Smooth muscle cell (in vitro differentiated cells): ENCODE measurements at regions not wholly inside any gene's neighbourhood (a gene's known extent, or its start where the extent isn't known, plus 50 kb on each side); places are given as distances from the start of the nearest gene placed in this dataset.
"Not testable (repeated sequence)": the region's sequence is repeated elsewhere in the genome, so short reads cannot be mapped to it uniquely, and the experiment has no call there.

ENCODE experiments used
- DNase-seq: peaks from one replicate; lab custom pipeline; 2025; ENCODE audit not compliant: unreplicated experiment; lab: John Stamatoyannopoulos, UW
- H2AFZ ChIP-seq: fragments of 200-600 bp; sonication (generic); 2 replicates; pipeline ENCODE4 v1.6.0; 2016; ENCODE audit warnings: antibody characterized with exemption, low read depth, mild to moderate bottlenecking
- H3F3A ChIP-seq: fragments of 200-600 bp; sonication (generic); 2 replicates; pipeline ENCODE4 v1.6.0; 2017; ENCODE audit warnings: antibody characterized with exemption, low read depth
- H3K27ac ChIP-seq: fragments of 200-600 bp; sonication (generic); 2 replicates; pipeline ENCODE4 v1.5.1; 2016; ENCODE audit warnings: low read depth, mild to moderate bottlenecking
- H3K27me3 ChIP-seq: fragments of 200-600 bp; sonication (generic); 2 replicates; pipeline ENCODE4 v1.6.1; 2016; ENCODE audit warnings: low read depth, mild to moderate bottlenecking
- H3K36me3 ChIP-seq: fragments of 200-600 bp; sonication (generic); 2 replicates; pipeline ENCODE4 v1.5.1; 2016; ENCODE audit warnings: low read depth
- H3K4me1 ChIP-seq: fragments of 200-600 bp; sonication (generic); 2 replicates; pipeline ENCODE4 v1.5.1; 2016; ENCODE audit warnings: low read depth
- H3K4me2 ChIP-seq: fragments of 200-600 bp; sonication (generic); 2 replicates; pipeline ENCODE4 v1.6.0; 2016; ENCODE audit warnings: mild to moderate bottlenecking
- H3K4me3 ChIP-seq: fragments of 200-600 bp; sonication (generic); 2 replicates; pipeline ENCODE4 v1.5.1; 2016; ENCODE audit warnings: mild to moderate bottlenecking
- H3K79me2 ChIP-seq: fragments of 200-600 bp; sonication (generic); 2 replicates; pipeline ENCODE4 v1.6.0; 2016; ENCODE audit warnings: low read depth, mild to moderate bottlenecking
- H3K9ac ChIP-seq: fragments of 200-600 bp; sonication (generic); 2 replicates; pipeline ENCODE4 v1.6.0; 2016; ENCODE audit warnings: low read depth
- H3K9me3 ChIP-seq: fragments of 200-600 bp; sonication (generic); replicated peaks from 2 replicates; pipeline ENCODE4 v1.5.1; 2016; ENCODE audit warnings: low read depth
- H4K20me1 ChIP-seq: fragments of 200-600 bp; sonication (generic); 2 replicates; pipeline ENCODE4 v1.6.0; 2016; ENCODE audit warnings: low read depth
- WGBS: methylation state at CpG from one replicate; pipeline ENCODE4 v1.1.7; 2016; ENCODE audit warnings: low lambda C conversion rate; 5-methylcytosine and 5-hydroxymethylcytosine counted together
- TF ChIP-seq, protein P1 (sequence below): fragments of 200-600 bp; sonication (generic); IDR thresholded peaks from 2 replicates; pipeline ENCODE4 v1.5.1; 2017; ENCODE audit warnings: borderline replicate concordance, mild to moderate bottlenecking, antibody characterized with exemption; ENCODE audit not compliant: insufficient read depth, poor library complexity, severe bottlenecking

DNA sequence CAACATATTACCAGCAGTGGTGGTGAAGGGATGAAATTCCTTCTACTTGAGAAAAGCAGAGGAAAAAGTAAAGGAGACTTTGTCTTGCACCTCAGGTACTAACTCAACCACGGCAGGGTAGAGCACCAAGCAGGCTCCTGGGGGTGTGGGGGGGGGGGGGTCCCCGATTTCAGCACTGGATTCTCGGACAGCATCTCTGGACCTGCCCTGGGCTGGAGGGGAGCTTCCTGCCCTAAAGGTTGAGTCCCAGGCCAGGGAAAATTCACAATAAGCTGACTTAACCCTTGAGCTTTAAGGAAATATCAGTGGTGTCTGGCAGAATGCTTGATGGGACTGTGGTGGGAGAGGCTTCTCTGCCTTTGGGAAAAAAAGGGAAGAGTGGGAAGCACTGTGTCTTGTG, 233.2 kb upstream of the CXADR start:
- Histone ChIP-seq H3K36me3 (no peaks in the 10 kb centered on the region), H3K27me3 (no peaks in the 10 kb centered on the region), H3K27ac (no peak overlapping the region), H3K79me2 (no peaks in the 10 kb centered on the region), H3K9ac (no peak overlapping the region), H3K9me3 (no peaks in the 10 kb centered on the region), H2AFZ (no peak overlapping the region), H3K4me3 (no peak overlapping the region), H3K4me2 (no peak overlapping the region), H4K20me1 (no peaks in the 10 kb centered on the region), H3F3A (no peaks in the 10 kb centered on the region), H3K4me1 (no peaks in the 10 kb centered on the region)
- 86% methylated on average over 3 of the region's 3 CpGs for WGBS
- DNase-seq = no peak
- TF ChIP-seq, protein P1, sequence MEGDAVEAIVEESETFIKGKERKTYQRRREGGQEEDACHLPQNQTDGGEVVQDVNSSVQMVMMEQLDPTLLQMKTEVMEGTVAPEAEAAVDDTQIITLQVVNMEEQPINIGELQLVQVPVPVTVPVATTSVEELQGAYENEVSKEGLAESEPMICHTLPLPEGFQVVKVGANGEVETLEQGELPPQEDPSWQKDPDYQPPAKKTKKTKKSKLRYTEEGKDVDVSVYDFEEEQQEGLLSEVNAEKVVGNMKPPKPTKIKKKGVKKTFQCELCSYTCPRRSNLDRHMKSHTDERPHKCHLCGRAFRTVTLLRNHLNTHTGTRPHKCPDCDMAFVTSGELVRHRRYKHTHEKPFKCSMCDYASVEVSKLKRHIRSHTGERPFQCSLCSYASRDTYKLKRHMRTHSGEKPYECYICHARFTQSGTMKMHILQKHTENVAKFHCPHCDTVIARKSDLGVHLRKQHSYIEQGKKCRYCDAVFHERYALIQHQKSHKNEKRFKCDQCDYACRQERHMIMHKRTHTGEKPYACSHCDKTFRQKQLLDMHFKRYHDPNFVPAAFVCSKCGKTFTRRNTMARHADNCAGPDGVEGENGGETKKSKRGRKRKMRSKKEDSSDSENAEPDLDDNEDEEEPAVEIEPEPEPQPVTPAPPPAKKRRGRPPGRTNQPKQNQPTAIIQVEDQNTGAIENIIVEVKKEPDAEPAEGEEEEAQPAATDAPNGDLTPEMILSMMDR = no peak

GRCh38 chr21:17293016-17293562, 219.8 kb upstream of the CXADR start:
- H2AFZ ChIP-seq, H3K4me1 ChIP-seq, H3K9ac ChIP-seq, H3F3A ChIP-seq, H3K27me3 ChIP-seq, H3K27ac ChIP-seq, DNase-seq, H3K79me2 ChIP-seq, H3K4me3 ChIP-seq, H4K20me1 ChIP-seq, H3K9me3 ChIP-seq, H3K36me3 ChIP-seq, H3K4me2 ChIP-seq: not testable (repeated sequence)
- 96% methylated on average over 9 of the region's 11 CpGs for whole genome bisulfite sequencing

DNA sequence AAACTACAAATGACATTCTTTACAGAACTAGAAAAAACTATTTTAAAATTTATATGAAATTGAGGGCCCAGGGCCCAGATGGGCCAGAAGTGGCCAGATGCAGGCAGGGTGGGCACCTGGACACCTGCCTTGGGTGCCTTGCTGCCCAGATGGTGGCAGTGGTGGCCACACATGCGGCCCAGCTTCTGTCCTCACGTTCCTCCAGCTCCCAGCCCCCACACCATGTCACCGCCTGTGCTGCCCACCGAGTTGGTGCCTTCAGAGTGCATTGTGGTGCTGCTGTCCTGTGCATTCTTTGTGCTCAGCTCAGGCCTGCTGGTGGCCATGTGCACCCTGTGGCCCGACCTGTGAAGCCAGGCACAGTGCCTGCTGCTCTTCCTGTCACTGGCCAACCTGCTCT, 216.8 kb upstream of the CXADR start:
- TF ChIP-seq, protein P1 = no peak
- Histone ChIP-seq H4K20me1 (no peaks in the 10 kb centered on the region), H3K27ac (no peak overlapping the region), H2AFZ (no peak overlapping the region), H3K36me3 (no peaks in the 10 kb centered on the region), H3K4me1 (no peaks in the 10 kb centered on the region), H3K4me3 (no peak overlapping the region), H3K27me3 (no peaks in the 10 kb centered on the region), H3K9ac (no peak overlapping the region), H3K9me3 (no peaks in the 10 kb centered on the region), H3K4me2 (no peak overlapping the region), H3K79me2 (no peaks in the 10 kb centered on the region), H3F3A (no peaks in the 10 kb centered on the region)
- no peak for DNase-seq
- WGBS = 72% methylated on average over 5 of the region's 5 CpGs

- not testable (repeated sequence) for H4K20me1 ChIP-seq, H3F3A ChIP-seq, H3K27me3 ChIP-seq, H3K4me3 ChIP-seq, H3K36me3 ChIP-seq, H3K27ac ChIP-seq, H3K4me1 ChIP-seq, H3K9me3 ChIP-seq, DNase-seq, H2AFZ ChIP-seq, H3K79me2 ChIP-seq, H3K4me2 ChIP-seq, H3K9ac ChIP-seq
- 83% methylated on average over 1 of the region's 1 CpG for WGBS
Measured at GRCh38 chr21:17299576-17299975, 213.3 kb upstream of the CXADR start.

DNA sequence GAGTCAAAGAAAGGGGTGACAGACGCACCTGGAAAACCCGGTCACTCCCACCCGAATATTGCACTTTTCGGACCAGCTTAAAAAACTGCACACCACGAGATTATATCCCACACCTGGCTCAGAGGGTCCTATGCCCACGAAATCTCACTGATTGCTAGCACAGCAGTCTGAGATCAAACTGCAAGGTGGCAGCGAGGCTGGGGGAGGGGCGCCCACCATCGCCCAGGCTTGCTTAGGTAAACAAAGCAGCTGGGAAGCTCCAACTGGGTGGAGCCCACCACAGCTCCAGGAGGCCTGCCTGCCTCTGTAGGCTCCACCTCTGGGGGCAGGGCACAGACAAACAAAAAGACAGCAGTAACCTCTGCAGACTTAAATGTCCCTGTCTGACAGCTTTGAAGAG, 185.1 kb upstream of the CXADR start:
- H3K36me3 ChIP-seq = not testable (repeated sequence)

More for the DNA sequence above, 185.1 kb upstream of the CXADR start:
- not testable (repeated sequence) for H3K4me3 ChIP-seq, H3F3A ChIP-seq, H3K4me2 ChIP-seq, H3K79me2 ChIP-seq, H2AFZ ChIP-seq, H3K27me3 ChIP-seq, H3K27ac ChIP-seq, H3K4me1 ChIP-seq, DNase-seq, H3K9ac ChIP-seq, H4K20me1 ChIP-seq, H3K9me3 ChIP-seq
- WGBS = 79% methylated on average over 9 of the region's 9 CpGs
